SK-N-SH (cell line): ENCODE measurements at regions not wholly inside any gene's neighbourhood (a gene's known extent, or its start where the extent isn't known, plus 50 kb on each side); places are given as distances from the start of the nearest gene placed in this dataset.

Experiments
- CTCF ChIA-PET: fragments of 300-600, 350-600 bp; formaldehyde crosslinking; extraction: SDS; loops from one replicate; lab custom pipeline; 2021; lab: Yijun Ruan, JAX
- POLR2A ChIA-PET: fragments of 350-600 bp; sonication (Branson Sonifier 250); formaldehyde crosslinking; extraction: SDS; loops from one replicate; lab custom pipeline; 2020; ENCODE audit warnings: antibody characterized with exemption, inconsistent platforms; lab: Yijun Ruan, JAX
- DNase-seq: peaks from one replicate; pipeline ENCODE4 v3.0.0; 2012
- H2AFZ ChIP-seq: fragments of 200-600 bp; sonication (generic); 2 replicates; pipeline ENCODE4 v1.8.1; 2016; ENCODE audit warnings: antibody characterized with exemption, mild to moderate bottlenecking, low read depth
- H3F3A ChIP-seq: fragments of 200-600 bp; sonication (generic); replicated peaks from 2 replicates; pipeline ENCODE3; 2016; ENCODE audit warnings: antibody characterized with exemption, mild to moderate bottlenecking; ENCODE audit not compliant: insufficient read depth
- H3K27ac ChIP-seq, 2 experiments: fragments of 200-500 bp in 1 of 2; fragments of 200-600 bp in 1 of 2; sonication (Bioruptor generic) in 1 of 2; sonication (generic), shearing (Covaris generic) in 1 of 2; 2 replicates each; pipeline versions ENCODE4 v1.5.1 to v1.6.1; 2014 to 2016; ENCODE audit warnings: low read depth in 2 of 2, inconsistent platforms in 1 of 2, low read length in 1 of 2, mild to moderate bottlenecking in 1 of 2, mixed read lengths in 1 of 2
- H3K27me3 ChIP-seq: fragments of 200-600 bp; sonication (generic), shearing (Covaris generic); 2 replicates; pipeline ENCODE4 v1.6.1; 2016; ENCODE audit warnings: mixed run types; ENCODE audit not compliant: insufficient read depth
- H3K36me3 ChIP-seq, 2 experiments: fragments of 200-500 bp in 1 of 2; fragments of 200-600 bp in 1 of 2; sonication (Bioruptor generic) in 1 of 2; sonication (generic) in 1 of 2; replicated peaks in 1 of 2; 2 replicates each; pipeline versions ENCODE3 to v1.5.1; 2014 to 2016; ENCODE audit warnings: low read length in 1 of 2, mild to moderate bottlenecking in 1 of 2; ENCODE audit not compliant: insufficient read depth in 2 of 2, control insufficient read depth in 1 of 2
- H3K4me1 ChIP-seq, 2 experiments: fragments of 200-500 bp in 1 of 2; fragments of 200-600 bp in 1 of 2; sonication (Bioruptor generic) in 1 of 2; sonication (generic), shearing (Covaris generic) in 1 of 2; 2 replicates each; pipeline versions ENCODE4 v1.5.1 to v1.6.1; 2014 to 2016; ENCODE audit warnings: low read depth in 1 of 2, low read length in 1 of 2, mixed run types in 1 of 2; ENCODE audit not compliant: insufficient read depth in 2 of 2, control insufficient read depth in 1 of 2
- H3K4me2 ChIP-seq: fragments of 200-600 bp; sonication (generic), shearing (Covaris generic); 2 replicates; pipeline ENCODE4 v1.6.1; 2017; ENCODE audit warnings: mixed run types
- H3K4me3 ChIP-seq, 2 experiments: fragments of 200-500 bp in 1 of 2; fragments of 200-600 bp in 1 of 2; sonication (Bioruptor generic) in 1 of 2; sonication (generic), shearing (Covaris generic) in 1 of 2; 2 replicates each; pipeline versions ENCODE4 v1.5.1 to v1.8.1; 2014 to 2016; ENCODE audit warnings: low read depth in 2 of 2, inconsistent platforms in 1 of 2, low read length in 1 of 2, mild to moderate bottlenecking in 1 of 2, mixed read lengths in 1 of 2, moderate library complexity in 1 of 2
- H3K79me2 ChIP-seq: fragments of 200-600 bp; sonication (generic); 2 replicates; pipeline ENCODE4 v1.8.1; 2017; ENCODE audit warnings: mild to moderate bottlenecking; ENCODE audit not compliant: insufficient read depth
- H3K9ac ChIP-seq: fragments of 200-600 bp; sonication (generic); 2 replicates; pipeline ENCODE4 v1.6.1; 2017; ENCODE audit warnings: mixed run types
- H3K9me2 ChIP-seq: fragments of 200-600 bp; sonication (generic); 2 replicates; pipeline ENCODE4 v1.6.1; 2017; ENCODE audit warnings: mixed run types
- H3K9me3 ChIP-seq: fragments of 200-600 bp; sonication (generic); 2 replicates; pipeline ENCODE4 v1.6.1; 2017; ENCODE audit warnings: mixed run types, mild to moderate bottlenecking, moderate library complexity
- H4K20me1 ChIP-seq: fragments of 200-600 bp; sonication (generic); 2 replicates; pipeline ENCODE4 v1.6.1; 2017; ENCODE audit warnings: mild to moderate bottlenecking, mixed run types; ENCODE audit not compliant: insufficient read depth
- ELF1 ChIP-seq: IDR thresholded peaks from 2 replicates; pipeline ENCODE4 v1.4.0; 2012
- FOXJ3 ChIP-seq: sonication (generic); formaldehyde crosslinking; IDR thresholded peaks from 2 replicates; pipeline ENCODE4 v1.5.1; 2020; ENCODE audit warnings: mild to moderate bottlenecking, missing genetic modification reagents
- FOXM1 ChIP-seq: IDR thresholded peaks from 2 replicates; pipeline ENCODE4 v1.4.0; 2012; ENCODE audit warnings: low read depth, mild to moderate bottlenecking
- IRF3 ChIP-seq: fragments of 150-350 bp; IDR thresholded peaks from 2 replicates; pipeline ENCODE4 v1.6.1; 2016; ENCODE audit warnings: mild to moderate bottlenecking, low read depth, low read length
- JUND ChIP-seq: IDR thresholded peaks from 2 replicates; pipeline ENCODE4 v1.4.0; 2012
- MEF2A ChIP-seq: IDR thresholded peaks from 2 replicates; pipeline ENCODE4 v1.4.0; 2012; ENCODE audit warnings: low read depth, borderline replicate concordance
- MXI1 ChIP-seq: IDR thresholded peaks from 2 replicates; pipeline ENCODE4 v1.6.1; 2012; ENCODE audit warnings: mild to moderate bottlenecking, low read depth, low read length, improper control_type of control experiment
- PBX3 ChIP-seq: IDR thresholded peaks from 2 replicates; pipeline ENCODE4; 2012
- RAD21 ChIP-seq: IDR thresholded peaks from 2 replicates; pipeline ENCODE4 v1.6.1; 2012; ENCODE audit warnings: mild to moderate bottlenecking, low read length
- RCOR1 ChIP-seq: fragments of 150-350 bp; IDR thresholded peaks from 2 replicates; pipeline ENCODE4 v1.6.1; 2017; ENCODE audit warnings: antibody characterized with exemption, low read length
- TCF12 ChIP-seq: IDR thresholded peaks from 2 replicates; pipeline ENCODE4 v1.4.0; 2012
- TEAD4 ChIP-seq: IDR thresholded peaks from 2 replicates; pipeline ENCODE4 v1.4.0; 2012; ENCODE audit warnings: mild to moderate bottlenecking, borderline replicate concordance; ENCODE audit not compliant: insufficient read depth
- USF1 ChIP-seq: IDR thresholded peaks from 2 replicates; pipeline ENCODE4 v1.4.0; 2012; ENCODE audit warnings: low read depth, borderline replicate concordance
- YY1 ChIP-seq: IDR thresholded peaks from 2 replicates; pipeline ENCODE4 v1.4.0; 2012; ENCODE audit warnings: low read depth, mild to moderate bottlenecking
- WGBS: methylation state at CpG from one replicate; pipeline ENCODE4 v1.1.6; 2017; ENCODE audit warnings: low lambda C conversion rate; 5-methylcytosine and 5-hydroxymethylcytosine counted together
- TF ChIP-seq, protein P1 (sequence below): IDR thresholded peaks from 2 replicates; pipeline ENCODE4 v1.6.1; 2012; ENCODE audit warnings: mild to moderate bottlenecking, low read depth, low read length, moderate library complexity
- TF ChIP-seq, protein P2 (sequence below): IDR thresholded peaks from 2 replicates; pipeline ENCODE4 v1.4.0; 2012; ENCODE audit warnings: low read depth

DNA sequence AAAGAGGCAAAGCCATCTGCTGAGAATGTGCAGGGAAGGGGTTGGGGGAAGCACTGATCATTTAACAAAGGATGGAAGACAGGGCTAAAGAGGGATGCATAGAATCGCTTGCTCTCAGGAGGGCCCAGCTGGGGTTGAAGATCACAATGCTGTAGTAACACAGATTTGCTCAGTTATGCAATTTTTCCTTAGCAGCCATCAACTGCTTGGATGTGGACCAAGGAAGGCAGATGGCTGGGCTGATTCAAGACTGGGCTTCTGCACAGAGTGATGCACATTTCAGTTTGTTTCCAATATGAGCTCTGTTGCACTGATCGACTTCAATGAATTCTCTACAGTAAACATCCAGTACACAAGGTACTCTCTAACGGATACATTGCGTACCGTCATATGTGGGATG is 127.8 kb upstream of the TBL1X start:
- no peak for TF ChIP-seq FOXM1
- TF ChIP-seq RAD21: no peak
- TF ChIP-seq TEAD4: no peak
- no peak for TF ChIP-seq JUND
- TF ChIP-seq, protein P1, sequence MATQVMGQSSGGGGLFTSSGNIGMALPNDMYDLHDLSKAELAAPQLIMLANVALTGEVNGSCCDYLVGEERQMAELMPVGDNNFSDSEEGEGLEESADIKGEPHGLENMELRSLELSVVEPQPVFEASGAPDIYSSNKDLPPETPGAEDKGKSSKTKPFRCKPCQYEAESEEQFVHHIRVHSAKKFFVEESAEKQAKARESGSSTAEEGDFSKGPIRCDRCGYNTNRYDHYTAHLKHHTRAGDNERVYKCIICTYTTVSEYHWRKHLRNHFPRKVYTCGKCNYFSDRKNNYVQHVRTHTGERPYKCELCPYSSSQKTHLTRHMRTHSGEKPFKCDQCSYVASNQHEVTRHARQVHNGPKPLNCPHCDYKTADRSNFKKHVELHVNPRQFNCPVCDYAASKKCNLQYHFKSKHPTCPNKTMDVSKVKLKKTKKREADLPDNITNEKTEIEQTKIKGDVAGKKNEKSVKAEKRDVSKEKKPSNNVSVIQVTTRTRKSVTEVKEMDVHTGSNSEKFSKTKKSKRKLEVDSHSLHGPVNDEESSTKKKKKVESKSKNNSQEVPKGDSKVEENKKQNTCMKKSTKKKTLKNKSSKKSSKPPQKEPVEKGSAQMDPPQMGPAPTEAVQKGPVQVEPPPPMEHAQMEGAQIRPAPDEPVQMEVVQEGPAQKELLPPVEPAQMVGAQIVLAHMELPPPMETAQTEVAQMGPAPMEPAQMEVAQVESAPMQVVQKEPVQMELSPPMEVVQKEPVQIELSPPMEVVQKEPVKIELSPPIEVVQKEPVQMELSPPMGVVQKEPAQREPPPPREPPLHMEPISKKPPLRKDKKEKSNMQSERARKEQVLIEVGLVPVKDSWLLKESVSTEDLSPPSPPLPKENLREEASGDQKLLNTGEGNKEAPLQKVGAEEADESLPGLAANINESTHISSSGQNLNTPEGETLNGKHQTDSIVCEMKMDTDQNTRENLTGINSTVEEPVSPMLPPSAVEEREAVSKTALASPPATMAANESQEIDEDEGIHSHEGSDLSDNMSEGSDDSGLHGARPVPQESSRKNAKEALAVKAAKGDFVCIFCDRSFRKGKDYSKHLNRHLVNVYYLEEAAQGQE: no peak
- TF ChIP-seq RCOR1: no peak
- no peak for TF ChIP-seq ELF1
- no peak for TF ChIP-seq USF1
- TF ChIP-seq MXI1: no peak
- TF ChIP-seq, protein P2, sequence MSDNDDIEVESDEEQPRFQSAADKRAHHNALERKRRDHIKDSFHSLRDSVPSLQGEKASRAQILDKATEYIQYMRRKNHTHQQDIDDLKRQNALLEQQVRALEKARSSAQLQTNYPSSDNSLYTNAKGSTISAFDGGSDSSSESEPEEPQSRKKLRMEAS: no peak
- no peak for TF ChIP-seq TCF12
- no peak for TF ChIP-seq FOXJ3 (CRISPR knock-in tag)
- TF ChIP-seq PBX3: no peak
- TF ChIP-seq IRF3: no peak
- no peak for TF ChIP-seq MEF2A
- TF ChIP-seq YY1: no peak
- Histone ChIP-seq H3K27ac (no peak overlapping the region), H3K79me2 (no peaks in the 10 kb centered on the region), H2AFZ (no peak overlapping the region), H4K20me1 (no peaks in the 10 kb centered on the region), H3K9me2 (no peaks in the 10 kb centered on the region), H3K4me3 (no peak overlapping the region), H3K9me3 (no peaks in the 10 kb centered on the region), H3K9ac (no peak overlapping the region), H3K4me1 (peaks cover 12 to 14% of the 10 kb centered on the region in 2 experiments; a peak in 3 of 4 replicates), H3F3A (no peaks in the 10 kb centered on the region), H3K27me3 (0 out of 2 replicates have a peak, but pooled peaks cover 5% of the 10 kb centered on the region), H3K4me2 (no peak overlapping the region), H3K36me3 (no peaks in the 10 kb centered on the region)
- CTCF ChIA-PET: interaction anchor here (1.0 to 1.2 kb wide), 2 partner anchors 18 to 521 kb away, joined by 3 to 4 read pairs; no protein-coding TSS in a partner anchor
- POLR2A ChIA-PET: no interaction called here
- no peak for DNase-seq
- 63% methylated on average over 5 of the region's 5 CpGs for WGBS
